ENCODE measurements at regions not wholly inside any gene's neighbourhood (a gene's known extent, or its start where the extent isn't known, plus 50 kb on each side); places are given as distances from the start of the nearest gene placed in this dataset.

DNA sequence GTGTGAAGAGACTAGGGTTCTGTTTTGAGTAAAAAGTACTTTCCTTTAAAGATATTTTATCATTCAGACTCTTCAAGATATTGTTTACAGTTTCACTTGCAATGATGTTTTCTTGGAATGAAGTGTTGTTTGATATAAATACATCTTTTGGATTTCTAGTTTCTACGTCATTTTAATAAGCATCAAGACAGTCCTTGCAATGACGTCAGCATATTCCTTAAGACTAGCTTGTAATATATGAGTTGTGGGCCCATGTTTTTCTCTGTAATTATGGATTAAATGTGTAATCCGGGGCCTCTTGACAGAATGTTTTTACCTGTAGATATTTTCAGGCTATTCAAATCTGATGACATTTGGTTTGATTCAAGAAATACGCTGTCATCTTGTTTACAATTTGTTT lies 66.1 kb downstream of the RBMX2 start:
- ChIA-PET CTCF (no interaction called here), POLR2A (no interaction called here), RAD21 (ENCODE audit: unreplicated experiment) (no interaction called here), SMC1A (ENCODE audit: uncharacterized antibody, unreplicated experiment) (no interaction called here)
- Histone ChIP-seq H2AFZ (ENCODE audit: control insufficient read depth, low read depth, low read length) (no peak overlapping the region), H3K4me3 (no peak overlapping the region), H3K27me3 (replicated peaks in 1 of 2; ENCODE audit: control insufficient read depth in 2 of 2, insufficient read depth in 2 of 2, low read length in 1 of 2) (no peaks in the 10 kb centered on the region; a peak in 2 of 4 replicates), H3K9me3 (replicated peaks; ENCODE audit: control insufficient read depth, insufficient read depth, low read length) (no peaks in the 10 kb centered on the region), H3K27ac (ENCODE audit: control insufficient read depth, insufficient read depth) (no peak overlapping the region), H3K4me2 (ENCODE audit: control insufficient read depth, insufficient read depth) (no peak overlapping the region), H3K36me3 (ENCODE audit: control insufficient read depth in 2 of 2, insufficient read depth in 2 of 2, low read length in 1 of 2) (no peaks in the 10 kb centered on the region), H3K9ac (ENCODE audit: control insufficient read depth, insufficient read depth, low read length) (no peak overlapping the region), H4K20me1 (ENCODE audit: control insufficient read depth, insufficient read depth) (no peaks in the 10 kb centered on the region), H3K79me2 (ENCODE audit: control insufficient read depth, insufficient read depth, low read length) (no peaks in the 10 kb centered on the region), H3K4me1 (ENCODE audit: control insufficient read depth, insufficient read depth, low read length) (no peaks in the 10 kb centered on the region)
- ATAC-seq, result no peak
- intact Hi-C loops (cut with micrococcal nuclease; ENCODE audit: unreplicated experiment) (no loop called here), in situ Hi-C loops (cut with MboI) (no loop called here)
- BruUV-seq (replicated peaks), result no TSS peak
- DNase-seq (ENCODE audit: low read depth, low spot score), result no peak
- FAIRE-seq, result no peak
- 20% methylated on average over 4 of the region's 4 CpGs for WGBS (ENCODE audit: insufficient coverage, insufficient replicate concordance, low lambda C conversion rate, missing lambda C conversion rate)
- TF ChIP-seq ZBTB4 (CRISPR knock-in tag; IDR thresholded peaks at IDR 0.05) (no peak), FOXM1 (IDR thresholded peaks at IDR 0.05; ENCODE audit: low read depth, low read length) (no peak), CEBPB (IDR thresholded peaks at IDR 0.05; ENCODE audit: borderline replicate concordance in 1 of 2, low read depth in 2 of 2, low read length in 2 of 2) (no peak), ZNF274 (IDR thresholded peaks at IDR 0.05; ENCODE audit: insufficient read depth, insufficient read length) (no peak), TCF12 (IDR thresholded peaks at IDR 0.05; ENCODE audit: low read depth, low read length) (no peak), MAX (IDR thresholded peaks at IDR 0.05; ENCODE audit: low read depth, low read length) (no peak), MEF2B (IDR thresholded peaks at IDR 0.05; ENCODE audit: partially characterized antibody, poor library complexity, severe bottlenecking) (no peak), ZNF217 (IDR thresholded peaks at IDR 0.05) (no peak), NBN (IDR thresholded peaks at IDR 0.05) (no peak), SMC3 (IDR thresholded peaks at IDR 0.05; ENCODE audit: borderline replicate concordance, low read length) (no peak), TARDBP (IDR thresholded peaks at IDR 0.05; ENCODE audit: borderline replicate concordance) (no peak), ESRRA (IDR thresholded peaks at IDR 0.05; ENCODE audit: low read length) (no peak), PAX5 (IDR thresholded peaks at IDR 0.05; ENCODE audit: borderline replicate concordance, low read depth, low read length) (no peak), ZSCAN29 (IDR thresholded peaks at IDR 0.05) (no peak), SUZ12 (IDR thresholded peaks at IDR 0.05; ENCODE audit: unreplicated experiment) (no peak), TCF7 (IDR thresholded peaks at IDR 0.05; ENCODE audit: borderline replicate concordance) (no peak)
- TF ChIP-seq, protein P1, sequence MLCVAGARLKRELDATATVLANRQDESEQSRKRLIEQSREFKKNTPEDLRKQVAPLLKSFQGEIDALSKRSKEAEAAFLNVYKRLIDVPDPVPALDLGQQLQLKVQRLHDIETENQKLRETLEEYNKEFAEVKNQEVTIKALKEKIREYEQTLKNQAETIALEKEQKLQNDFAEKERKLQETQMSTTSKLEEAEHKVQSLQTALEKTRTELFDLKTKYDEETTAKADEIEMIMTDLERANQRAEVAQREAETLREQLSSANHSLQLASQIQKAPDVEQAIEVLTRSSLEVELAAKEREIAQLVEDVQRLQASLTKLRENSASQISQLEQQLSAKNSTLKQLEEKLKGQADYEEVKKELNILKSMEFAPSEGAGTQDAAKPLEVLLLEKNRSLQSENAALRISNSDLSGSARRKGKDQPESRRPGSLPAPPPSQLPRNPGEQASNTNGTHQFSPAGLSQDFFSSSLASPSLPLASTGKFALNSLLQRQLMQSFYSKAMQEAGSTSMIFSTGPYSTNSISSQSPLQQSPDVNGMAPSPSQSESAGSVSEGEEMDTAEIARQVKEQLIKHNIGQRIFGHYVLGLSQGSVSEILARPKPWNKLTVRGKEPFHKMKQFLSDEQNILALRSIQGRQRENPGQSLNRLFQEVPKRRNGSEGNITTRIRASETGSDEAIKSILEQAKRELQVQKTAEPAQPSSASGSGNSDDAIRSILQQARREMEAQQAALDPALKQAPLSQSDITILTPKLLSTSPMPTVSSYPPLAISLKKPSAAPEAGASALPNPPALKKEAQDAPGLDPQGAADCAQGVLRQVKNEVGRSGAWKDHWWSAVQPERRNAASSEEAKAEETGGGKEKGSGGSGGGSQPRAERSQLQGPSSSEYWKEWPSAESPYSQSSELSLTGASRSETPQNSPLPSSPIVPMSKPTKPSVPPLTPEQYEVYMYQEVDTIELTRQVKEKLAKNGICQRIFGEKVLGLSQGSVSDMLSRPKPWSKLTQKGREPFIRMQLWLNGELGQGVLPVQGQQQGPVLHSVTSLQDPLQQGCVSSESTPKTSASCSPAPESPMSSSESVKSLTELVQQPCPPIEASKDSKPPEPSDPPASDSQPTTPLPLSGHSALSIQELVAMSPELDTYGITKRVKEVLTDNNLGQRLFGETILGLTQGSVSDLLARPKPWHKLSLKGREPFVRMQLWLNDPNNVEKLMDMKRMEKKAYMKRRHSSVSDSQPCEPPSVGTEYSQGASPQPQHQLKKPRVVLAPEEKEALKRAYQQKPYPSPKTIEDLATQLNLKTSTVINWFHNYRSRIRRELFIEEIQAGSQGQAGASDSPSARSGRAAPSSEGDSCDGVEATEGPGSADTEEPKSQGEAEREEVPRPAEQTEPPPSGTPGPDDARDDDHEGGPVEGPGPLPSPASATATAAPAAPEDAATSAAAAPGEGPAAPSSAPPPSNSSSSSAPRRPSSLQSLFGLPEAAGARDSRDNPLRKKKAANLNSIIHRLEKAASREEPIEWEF (IDR thresholded peaks at IDR 0.05; ENCODE audit: insufficient replicate concordance, low read depth, low read length), result no peak
- TF ChIP-seq, protein P2, sequence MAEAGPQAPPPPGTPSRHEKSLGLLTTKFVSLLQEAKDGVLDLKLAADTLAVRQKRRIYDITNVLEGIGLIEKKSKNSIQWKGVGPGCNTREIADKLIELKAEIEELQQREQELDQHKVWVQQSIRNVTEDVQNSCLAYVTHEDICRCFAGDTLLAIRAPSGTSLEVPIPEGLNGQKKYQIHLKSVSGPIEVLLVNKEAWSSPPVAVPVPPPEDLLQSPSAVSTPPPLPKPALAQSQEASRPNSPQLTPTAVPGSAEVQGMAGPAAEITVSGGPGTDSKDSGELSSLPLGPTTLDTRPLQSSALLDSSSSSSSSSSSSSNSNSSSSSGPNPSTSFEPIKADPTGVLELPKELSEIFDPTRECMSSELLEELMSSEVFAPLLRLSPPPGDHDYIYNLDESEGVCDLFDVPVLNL (IDR thresholded peaks at IDR 0.05; ENCODE audit: low read depth, low read length), result no peak
